HFF-Myc (cell line): ENCODE measurements at regions not wholly inside any gene's neighbourhood (a gene's known extent, or its start where the extent isn't known, plus 50 kb on each side); places are given as distances from the start of the nearest gene placed in this dataset.

Experiments used
- DNase-seq: peaks from one replicate; pipeline ENCODE4 v3.0.0-alpha.2; 2011; ENCODE audit warnings: low read depth; ENCODE audit errors: extremely low read depth
- H3K4me3 ChIP-seq: replicated peaks from 2 replicates; pipeline ENCODE4 v1.5.1; 2011; ENCODE audit warnings: low read depth, mild to moderate bottlenecking, control low read depth, low read length
- CTCF ChIP-seq: IDR thresholded peaks from 2 replicates; pipeline ENCODE4 v1.5.1; 2012; ENCODE audit warnings: mild to moderate bottlenecking, low read depth, low read length, control low read depth; ENCODE audit errors: missing control alignments

DNA sequence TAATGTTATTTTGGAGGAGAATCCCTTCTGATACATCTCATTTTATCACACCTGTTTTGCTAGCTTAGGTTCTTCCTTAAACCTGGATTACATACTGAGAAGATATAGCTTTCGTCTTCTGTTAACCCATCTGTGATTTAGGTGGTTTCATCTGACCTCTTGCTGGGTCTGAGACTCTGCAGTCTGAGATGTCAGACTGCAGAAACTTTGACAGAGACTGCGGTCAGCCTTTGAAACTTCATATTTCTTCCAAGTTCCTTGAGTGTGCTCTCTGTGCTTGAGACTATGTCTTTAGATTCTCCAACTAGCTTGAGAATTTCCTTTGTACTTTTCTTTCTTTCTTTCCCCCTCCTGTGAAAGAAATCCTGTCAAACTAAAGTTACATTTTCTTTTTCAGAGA, 196.4 kb upstream of the MPHOSPH6 start:
- no peak overlapping the region for H3K4me3 ChIP-seq
- TF ChIP-seq CTCF = no peak
- DNase-seq = no peak

DNA sequence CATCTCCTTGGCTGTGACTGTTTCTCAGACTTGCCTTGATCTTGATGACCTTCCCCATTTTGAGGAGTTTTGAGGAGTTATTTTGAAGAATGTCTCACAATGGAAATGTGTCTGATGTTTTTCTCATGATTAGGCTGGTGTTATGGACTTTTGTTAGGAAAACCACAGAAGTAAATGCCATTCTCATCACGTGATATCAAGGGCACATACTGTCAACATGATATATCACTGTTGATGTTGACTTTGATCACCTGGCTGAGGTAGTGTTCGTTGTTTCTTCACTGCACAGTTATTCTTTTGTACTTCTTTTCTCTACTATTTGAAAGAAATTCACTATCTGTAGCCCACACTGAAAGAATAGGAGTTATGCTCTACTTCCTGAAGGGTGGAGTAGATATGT, 194.7 kb upstream of the MPHOSPH6 start:
- no peak for TF ChIP-seq CTCF
- H3K4me3 ChIP-seq = no peak overlapping the region
- DNase-seq = no peak

GRCh38 chr16:82363026-82363816, 193.2 kb upstream of the MPHOSPH6 start:
- no peak for DNase-seq
- no peak overlapping the region for H3K4me3 ChIP-seq
- TF ChIP-seq CTCF = no peak

- no peak for DNase-seq
- no peak overlapping the region for H3K4me3 ChIP-seq
- TF ChIP-seq CTCF = no peak
These were observed 191.9 kb upstream of the MPHOSPH6 start for GRCh38 chr16:82361885-82362284.

DNA sequence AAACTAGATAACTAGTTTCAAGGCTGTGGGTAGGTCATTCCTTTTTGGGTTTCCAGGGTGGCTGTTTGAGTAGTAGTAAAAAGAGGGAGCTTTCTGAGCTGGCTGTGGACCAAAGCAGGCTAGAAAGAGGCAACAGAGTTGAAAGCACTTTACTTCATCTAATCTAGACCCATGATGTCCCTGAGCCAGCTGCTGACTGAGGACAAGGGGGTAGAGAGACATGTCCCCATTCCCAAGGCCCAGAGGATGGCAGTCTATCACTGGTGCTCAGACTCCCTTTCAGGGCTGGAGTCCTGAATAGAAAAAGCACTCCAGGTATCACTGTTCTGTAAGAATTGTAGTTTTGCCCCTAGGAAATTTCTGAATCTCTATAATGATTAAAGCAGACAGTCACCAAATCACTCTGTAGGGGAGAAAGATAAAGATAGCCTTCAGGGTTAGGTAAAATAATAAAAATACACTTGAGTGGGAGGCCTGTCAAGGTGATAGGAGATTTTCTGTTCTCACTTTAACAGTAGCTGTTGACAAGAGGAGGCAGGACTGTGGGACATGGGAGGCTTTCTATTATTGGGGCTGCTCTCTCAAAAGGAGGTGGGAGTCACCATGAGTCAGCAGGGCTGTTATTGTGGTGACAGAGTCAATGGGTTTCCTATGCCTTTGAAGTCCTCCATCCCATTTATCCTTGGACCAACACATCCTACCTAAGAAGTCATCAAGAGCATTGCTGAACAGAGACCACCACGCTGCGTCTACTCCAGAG, 190.2 kb upstream of the MPHOSPH6 start:
- no peak for TF ChIP-seq CTCF
- DNase-seq = no peak
- no peak overlapping the region for H3K4me3 ChIP-seq

GRCh38 chr16:82358606-82359221, 188.7 kb upstream of the MPHOSPH6 start:
- no peak for TF ChIP-seq CTCF
- DNase-seq = no peak
- H3K4me3 ChIP-seq = no peak overlapping the region
